ENCODE measurements at regions not wholly inside any gene's neighbourhood (a gene's known extent, or its start where the extent isn't known, plus 50 kb on each side); places are given as distances from the start of the nearest gene placed in this dataset.

DNA sequence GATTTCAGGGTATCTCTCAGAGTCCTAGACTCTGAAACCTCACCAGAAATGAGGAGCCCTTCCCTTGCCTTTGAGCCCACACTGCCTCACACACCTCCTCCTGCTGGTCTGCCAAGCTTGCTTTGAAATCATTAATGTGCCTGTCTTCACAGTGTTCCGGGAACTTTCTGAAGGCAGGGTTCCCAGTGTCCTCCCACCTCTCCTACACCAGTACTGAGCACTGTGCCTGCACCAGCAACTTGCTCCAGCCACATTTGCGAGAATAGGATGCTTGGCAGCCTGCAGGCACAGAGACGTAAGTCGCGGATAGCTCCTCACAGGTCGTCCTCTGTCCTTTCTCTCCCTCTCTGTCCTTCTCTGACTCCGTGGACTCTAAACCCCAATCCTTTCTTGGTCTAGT is 408.4 kb upstream of the EEF2KMT start:
- TF ChIP-seq, protein P1, sequence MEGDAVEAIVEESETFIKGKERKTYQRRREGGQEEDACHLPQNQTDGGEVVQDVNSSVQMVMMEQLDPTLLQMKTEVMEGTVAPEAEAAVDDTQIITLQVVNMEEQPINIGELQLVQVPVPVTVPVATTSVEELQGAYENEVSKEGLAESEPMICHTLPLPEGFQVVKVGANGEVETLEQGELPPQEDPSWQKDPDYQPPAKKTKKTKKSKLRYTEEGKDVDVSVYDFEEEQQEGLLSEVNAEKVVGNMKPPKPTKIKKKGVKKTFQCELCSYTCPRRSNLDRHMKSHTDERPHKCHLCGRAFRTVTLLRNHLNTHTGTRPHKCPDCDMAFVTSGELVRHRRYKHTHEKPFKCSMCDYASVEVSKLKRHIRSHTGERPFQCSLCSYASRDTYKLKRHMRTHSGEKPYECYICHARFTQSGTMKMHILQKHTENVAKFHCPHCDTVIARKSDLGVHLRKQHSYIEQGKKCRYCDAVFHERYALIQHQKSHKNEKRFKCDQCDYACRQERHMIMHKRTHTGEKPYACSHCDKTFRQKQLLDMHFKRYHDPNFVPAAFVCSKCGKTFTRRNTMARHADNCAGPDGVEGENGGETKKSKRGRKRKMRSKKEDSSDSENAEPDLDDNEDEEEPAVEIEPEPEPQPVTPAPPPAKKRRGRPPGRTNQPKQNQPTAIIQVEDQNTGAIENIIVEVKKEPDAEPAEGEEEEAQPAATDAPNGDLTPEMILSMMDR (optimal IDR thresholded peaks at IDR 0.05 in 1 of 3, IDR thresholded peaks at IDR 0.05 in 1 of 3, conservative IDR thresholded peaks at IDR 0.05 in 1 of 3; ENCODE audit: extremely low read depth in 1 of 3, insufficient read depth in 2 of 3, low read length in 3 of 3) = no peak
- TF ChIP-seq EZH2 (IDR thresholded peaks at IDR 0.05; ENCODE audit: low read length) = no peak

All from keratinocyte (primary cell).